Fibroblast of pulmonary artery (primary cell): ENCODE measurements at regions not wholly inside any gene's neighbourhood (a gene's known extent, or its start where the extent isn't known, plus 50 kb on each side); places are given as distances from the start of the nearest gene placed in this dataset.

Experiments used
- DNase-seq: peaks from one replicate; pipeline ENCODE4 v3.0.0-alpha.2; 2010; ENCODE audit warnings: low read depth
- H3K4me3 ChIP-seq: replicated peaks from 2 replicates; pipeline ENCODE4 v1.5.1; 2011; ENCODE audit warnings: low read depth, mild to moderate bottlenecking, control low read depth, low read length, moderate library complexity
- CTCF ChIP-seq: IDR thresholded peaks from 2 replicates; pipeline ENCODE4 v1.5.1; 2011; ENCODE audit warnings: mild to moderate bottlenecking, control low read depth, low read length, inconsistent platforms; ENCODE audit errors: missing control alignments

DNA sequence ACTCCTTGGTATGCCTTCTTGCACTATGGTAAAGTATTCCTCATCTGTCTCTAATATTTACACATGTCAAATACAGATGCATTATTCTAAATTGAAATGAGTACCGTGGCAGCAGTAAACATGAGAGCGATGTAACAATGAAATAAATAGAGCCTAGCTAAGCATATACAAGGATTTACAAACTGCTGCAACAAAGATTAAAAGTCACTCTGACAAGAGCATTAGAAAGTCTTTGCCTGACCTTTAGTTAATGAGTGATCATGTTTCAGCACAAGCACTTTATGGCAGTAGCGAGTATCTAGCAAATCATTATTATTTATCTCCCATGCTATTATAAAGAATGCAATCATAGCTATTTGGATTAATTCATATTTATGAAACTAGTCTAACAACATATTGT is 547.0 kb upstream of the NDST4 start:
- no peak overlapping the region for H3K4me3 ChIP-seq
- no peak for DNase-seq
- no peak for TF ChIP-seq CTCF

DNA sequence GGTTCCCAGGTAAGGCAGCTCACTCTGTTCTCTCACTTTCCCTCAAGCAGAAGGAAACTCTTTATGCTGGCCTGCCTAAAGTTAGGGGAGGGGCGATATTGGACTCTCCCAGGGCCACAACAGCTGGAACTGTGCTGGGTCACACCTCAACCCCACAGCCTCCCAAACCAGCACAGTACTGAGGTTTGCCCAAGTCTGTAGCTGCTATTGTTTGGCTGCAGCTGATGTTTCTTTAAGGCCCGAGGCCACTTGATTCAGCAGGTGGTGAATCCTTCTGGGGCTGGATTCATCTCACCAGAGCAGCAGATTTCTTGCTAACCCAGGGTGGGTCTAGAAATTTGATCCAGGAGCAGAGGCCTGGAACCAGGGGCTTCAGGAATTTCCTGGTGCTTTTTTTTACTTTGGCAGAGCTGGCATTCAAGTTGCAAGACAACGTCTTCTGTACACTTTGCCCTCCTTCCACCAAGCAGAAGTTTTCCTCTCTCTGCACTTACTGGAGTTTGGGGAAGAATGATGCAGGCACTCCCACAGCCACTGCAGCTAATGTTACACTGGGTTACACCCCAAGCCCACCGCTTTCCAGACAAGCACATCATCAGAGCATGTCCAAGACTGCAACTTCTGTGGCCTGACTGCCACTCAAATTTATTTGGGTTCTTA is 544.7 kb upstream of the NDST4 start:
- no peak for TF ChIP-seq CTCF
- DNase-seq, result no peak
- H3K4me3 ChIP-seq, result no peak overlapping the region

DNA sequence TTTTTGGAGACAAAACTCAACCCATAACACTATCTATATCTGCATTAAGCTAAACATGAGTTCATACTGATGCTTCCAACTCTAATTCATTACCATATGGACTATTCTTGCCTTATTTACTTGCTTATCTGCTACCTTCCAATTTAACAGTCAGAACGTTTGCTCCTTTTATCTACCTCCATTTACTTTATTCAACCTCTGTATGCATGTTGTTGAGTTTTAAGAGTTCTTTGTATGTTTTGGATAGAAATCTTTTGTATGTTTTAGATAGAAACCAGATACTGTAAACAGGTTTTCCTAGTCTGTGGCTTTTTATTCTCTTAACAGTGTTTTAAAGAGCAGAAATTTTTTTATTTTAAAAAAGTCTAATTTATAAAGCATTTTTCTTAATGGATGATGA is 542.2 kb upstream of the NDST4 start:
- TF ChIP-seq CTCF, result no peak

DNA sequence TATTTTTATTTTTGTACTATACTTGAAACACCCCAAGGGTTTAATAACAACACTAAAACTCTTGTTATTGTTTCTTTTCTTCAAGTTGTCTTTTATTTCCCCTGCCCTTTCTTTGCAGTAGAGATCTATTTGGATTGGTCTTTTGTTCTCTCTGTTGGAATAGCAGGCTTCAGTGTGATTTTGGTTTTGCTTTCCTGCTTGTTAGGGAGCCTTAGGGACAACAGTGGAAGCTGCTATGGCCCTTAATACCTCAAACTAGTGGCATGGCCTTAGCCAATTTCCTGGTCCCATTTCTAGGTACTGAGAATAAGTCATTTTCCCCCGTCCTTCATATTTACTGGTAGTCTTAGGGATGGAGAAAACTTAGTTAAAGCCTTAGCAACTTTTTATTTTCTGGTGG is 535.4 kb upstream of the NDST4 start:
- H3K4me3 ChIP-seq, result no peak overlapping the region
- DNase-seq, result no peak
- no peak for TF ChIP-seq CTCF

More for the DNA sequence above, 542.2 kb upstream of the NDST4 start:
- no peak overlapping the region for H3K4me3 ChIP-seq
- DNase-seq, result no peak

GRCh38 chr4:115629270-115629669 is 515.9 kb upstream of the NDST4 start:
- DNase-seq, result no peak
- no peak for TF ChIP-seq CTCF
- no peak overlapping the region for H3K4me3 ChIP-seq

GRCh38 chr4:115609631-115610030 is 496.2 kb upstream of the NDST4 start:
- no peak for TF ChIP-seq CTCF
- H3K4me3 ChIP-seq, result no peak overlapping the region
- DNase-seq, result no peak

DNA sequence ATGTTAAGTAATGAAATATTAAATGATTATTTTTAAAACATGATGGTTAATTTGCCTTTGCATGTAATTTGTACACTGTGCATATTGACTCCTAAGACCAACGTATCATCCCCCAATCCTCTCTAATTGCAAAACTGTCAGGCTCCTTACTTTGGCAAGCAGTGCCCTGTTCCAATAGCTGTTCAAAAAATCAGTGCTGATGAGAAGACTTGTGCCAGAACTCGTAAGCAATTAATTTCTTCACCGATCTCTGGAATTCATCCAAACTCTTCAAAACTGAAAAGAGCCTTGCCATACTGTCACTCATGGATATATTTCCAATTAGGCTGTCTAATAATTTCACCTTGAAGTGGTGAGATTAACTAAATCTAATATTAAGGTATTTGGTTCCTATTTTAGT is 493.9 kb upstream of the NDST4 start:
- no peak for TF ChIP-seq CTCF
- H3K4me3 ChIP-seq, result no peak overlapping the region
- no peak for DNase-seq
